GM19452 (cell line): ENCODE measurements at regions not wholly inside any gene's neighbourhood (a gene's known extent, or its start where the extent isn't known, plus 50 kb on each side); places are given as distances from the start of the nearest gene placed in this dataset.
A peak's percentile ranks its signal among the peaks of the same experiment; 100 is the strongest.

ENCODE experiments used
- ATAC-seq: cut with Tn5 transposase; IDR thresholded peaks from one replicate; pipeline ENCODE4 v1.9.1; 2021; ENCODE audit not compliant: unreplicated experiment

DNA sequence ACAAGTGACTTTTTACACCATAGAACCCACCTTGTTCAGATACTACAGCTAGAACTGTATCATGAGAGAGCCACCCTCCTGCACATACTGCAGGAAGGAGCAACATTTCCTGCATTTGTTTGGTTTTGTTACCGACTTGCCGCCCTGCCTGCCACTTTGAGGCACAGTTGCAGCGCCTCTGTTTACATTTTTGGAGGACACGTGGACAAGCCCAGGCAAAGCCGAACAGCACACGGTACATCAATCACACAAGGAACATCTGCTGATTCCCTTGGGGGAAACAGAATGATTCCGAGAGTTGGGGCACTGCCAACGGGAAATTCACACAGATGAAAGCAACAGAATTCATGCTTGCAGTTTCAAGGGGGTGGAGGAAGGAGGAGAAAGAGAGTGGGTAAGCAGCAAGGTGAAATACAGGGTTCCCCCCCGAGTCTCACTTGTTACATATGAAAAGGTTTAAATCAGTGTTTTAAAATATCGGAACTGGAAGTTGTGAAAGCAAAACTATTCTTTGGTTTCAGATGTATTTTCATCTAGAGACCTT, 110.7 kb downstream of the BTG1 start:
- ATAC-seq: peak; percentile 76

DNA sequence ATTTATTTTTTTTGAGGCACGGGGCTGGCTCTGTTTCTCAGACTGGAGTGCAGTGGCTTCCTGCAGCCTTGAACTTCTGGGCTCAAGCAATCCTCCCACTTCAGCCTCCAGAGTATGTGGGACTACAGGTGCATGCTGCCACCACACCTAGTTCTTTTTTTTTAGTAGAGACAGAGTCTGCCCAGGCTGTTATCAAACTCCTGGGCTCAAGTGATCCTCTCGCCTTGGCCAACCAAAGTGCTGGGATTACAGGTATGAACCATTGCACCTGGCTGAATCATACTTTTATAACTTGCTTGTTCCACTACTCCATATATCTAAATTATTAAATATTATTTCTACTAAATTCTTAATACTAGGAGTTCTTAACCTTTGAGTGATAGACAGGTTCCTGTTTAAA, 111.6 kb downstream of the BTG1 start:
- no peak for ATAC-seq

DNA sequence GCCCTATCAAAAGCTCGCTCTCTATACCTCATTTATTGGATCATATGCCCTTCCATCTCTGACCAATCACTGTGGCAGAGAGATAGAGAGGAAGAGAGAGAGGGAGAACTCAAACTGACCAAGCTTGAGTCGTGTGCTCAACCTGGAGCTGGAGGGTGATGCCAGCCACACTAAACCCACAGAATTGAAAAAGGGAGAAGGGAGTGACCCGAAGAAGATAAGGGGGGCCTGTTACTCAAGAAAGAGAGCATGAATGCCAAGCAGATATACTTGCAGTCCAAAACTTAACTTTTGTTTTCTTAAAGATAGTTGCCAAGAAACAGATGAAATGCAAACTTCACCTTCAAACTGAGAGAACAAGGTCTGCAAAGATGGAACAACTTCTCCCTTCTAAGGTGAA, 112.7 kb downstream of the BTG1 start:
- no peak for ATAC-seq

DNA sequence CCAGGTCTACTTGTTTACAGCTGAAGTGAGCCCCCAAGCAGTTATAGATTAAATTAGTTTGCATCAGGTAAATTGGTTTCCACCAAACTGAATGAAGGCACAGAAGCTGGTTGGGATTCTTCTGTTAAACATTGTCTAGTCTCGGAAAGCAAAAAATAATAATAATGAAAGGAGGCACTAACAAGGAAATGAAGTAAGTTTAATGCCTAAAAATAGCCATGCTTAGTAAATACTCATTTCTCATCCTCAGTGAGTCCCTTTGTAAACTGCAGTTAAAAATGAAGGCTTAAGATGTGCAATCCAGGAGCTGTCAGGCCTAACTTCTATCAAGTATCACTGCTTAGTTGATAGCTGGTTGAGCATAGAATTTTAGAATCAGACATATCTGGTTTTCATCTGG, 113.5 kb downstream of the BTG1 start:
- ATAC-seq: no peak

DNA sequence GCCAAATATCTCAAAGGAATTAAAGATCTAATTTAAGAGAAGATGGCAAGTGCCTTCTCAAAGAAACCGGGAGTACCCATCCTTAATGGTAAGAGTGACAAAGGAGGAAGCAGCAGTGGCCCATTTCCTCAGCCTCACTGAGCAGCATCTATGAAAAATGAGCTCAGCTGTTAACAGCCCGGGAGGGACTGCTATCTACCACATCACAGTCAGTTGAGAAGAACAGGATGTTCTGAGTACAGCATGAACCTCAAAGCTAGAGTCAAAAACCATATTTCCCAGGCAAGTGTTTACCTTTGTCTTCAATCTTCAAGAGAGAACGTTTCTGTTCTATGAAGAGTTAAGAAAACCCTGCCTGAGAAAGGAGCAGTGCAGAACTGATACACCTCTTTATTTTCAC, 115.0 kb downstream of the BTG1 start:
- peak; percentile 59 for ATAC-seq

DNA sequence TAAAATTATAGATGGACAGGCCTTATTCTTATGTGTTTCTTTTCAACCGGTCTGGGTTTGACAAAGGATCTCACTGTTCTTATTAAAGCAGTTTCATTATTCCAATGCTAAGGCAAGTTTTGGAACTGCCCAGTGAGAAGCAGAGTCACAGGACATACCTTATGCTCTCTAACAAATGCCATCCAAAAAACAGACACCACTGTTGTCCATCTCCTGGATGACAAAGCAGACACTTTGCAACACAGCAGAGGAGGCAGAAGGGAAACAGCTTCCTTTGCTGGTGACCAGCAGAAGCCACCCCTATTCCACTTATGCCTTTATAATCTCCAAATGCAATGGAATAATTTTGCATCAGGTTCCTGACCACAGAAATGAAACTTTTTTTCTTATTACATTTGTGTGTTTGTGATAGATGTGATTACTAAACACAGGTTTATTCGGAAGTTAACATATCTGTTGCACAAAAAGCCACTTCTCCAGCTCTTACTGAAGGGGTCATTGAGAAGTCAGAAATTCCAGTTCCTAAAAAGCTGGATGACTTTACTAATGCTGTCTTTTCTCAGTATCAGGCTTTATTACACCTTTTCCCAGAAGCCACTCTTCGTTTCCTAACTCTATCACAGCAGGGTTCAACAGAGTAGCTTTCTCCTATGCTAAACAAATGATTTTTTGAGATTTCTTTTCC, 115.6 kb downstream of the BTG1 start:
- no peak for ATAC-seq

DNA sequence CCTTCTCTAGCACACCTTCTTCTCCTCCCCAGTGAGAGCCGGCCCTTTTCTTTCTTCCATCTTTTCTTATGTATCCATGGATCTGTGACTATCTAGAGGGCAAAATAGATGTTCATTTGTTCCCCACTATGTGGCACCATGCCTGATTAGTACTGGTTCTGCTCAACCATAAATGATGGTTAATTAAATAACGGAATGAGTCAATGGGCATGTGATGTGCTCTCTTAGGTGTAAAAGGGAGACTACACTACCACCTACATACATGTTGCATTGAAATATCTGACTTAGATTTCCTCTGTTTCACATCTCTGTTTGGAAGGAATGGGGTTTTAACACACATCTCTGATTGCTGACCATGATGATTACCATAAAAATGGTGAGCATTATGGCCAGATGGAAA, 116.5 kb downstream of the BTG1 start:
- no peak for ATAC-seq

DNA sequence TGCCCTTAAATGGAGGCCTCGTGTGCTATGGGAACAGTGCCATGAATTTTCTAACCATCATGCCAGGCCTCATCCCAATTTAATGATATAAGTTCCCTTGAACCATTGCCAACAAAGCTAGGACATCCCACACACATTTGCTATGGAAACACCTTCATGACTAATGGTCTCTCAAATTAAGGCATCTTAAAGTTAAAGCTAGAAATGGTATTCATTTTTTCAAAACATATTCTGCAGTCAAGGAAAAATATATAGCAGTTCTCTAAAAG, 117.3 kb downstream of the BTG1 start:
- ATAC-seq: no peak

DNA sequence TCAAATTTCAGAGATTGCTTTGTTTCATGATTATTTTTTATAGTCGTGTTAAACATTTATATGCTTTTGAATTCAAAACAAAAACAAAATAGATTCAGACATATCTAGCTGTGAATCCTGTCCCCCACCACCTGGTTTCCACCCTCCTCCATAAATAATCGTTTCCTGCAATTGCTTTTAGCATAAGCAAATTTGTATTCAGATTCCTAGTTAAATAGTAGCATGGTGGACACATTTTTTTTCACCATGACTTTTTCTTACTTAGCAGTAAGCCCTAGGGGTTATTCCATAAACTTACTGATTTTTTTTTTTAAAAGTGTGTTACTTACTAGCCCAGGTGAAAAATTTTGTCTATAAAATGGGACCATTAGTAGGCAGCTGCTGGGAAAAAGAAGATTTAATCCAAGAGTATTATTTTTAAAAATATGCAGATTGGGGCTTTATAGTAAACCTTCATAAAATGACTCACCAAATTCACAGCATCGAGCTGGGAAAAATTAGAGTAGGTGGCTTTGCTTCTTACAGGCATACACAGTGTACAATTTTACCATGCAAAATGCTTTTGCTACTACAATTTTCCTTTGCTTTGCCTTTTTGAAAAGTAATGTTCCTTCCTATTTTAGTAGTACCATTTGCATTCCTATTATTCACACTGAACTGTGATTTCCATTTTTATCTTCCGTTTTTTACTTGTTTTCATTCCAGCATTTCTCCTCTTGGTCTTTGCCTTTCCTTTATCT, 117.8 kb downstream of the BTG1 start:
- no peak for ATAC-seq

DNA sequence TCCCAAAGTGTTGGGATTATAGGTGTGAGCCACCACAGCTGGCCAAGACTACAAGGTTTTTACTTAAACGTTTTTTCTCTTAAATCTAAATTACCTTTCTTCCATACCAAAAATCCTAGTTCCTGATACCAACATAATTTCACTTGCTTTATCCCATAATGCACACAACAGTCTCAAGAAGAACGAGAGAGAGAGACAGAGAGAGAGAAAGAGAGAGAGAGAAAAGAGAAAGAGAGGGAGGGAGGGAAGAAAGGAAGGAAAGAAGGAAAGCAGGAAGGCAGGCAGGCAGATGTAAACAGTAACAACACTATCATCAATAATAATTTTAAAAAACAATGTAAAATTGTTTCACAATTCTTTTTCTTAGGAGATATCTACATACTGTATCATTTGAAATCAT, 118.4 kb downstream of the BTG1 start:
- ATAC-seq: no peak

DNA sequence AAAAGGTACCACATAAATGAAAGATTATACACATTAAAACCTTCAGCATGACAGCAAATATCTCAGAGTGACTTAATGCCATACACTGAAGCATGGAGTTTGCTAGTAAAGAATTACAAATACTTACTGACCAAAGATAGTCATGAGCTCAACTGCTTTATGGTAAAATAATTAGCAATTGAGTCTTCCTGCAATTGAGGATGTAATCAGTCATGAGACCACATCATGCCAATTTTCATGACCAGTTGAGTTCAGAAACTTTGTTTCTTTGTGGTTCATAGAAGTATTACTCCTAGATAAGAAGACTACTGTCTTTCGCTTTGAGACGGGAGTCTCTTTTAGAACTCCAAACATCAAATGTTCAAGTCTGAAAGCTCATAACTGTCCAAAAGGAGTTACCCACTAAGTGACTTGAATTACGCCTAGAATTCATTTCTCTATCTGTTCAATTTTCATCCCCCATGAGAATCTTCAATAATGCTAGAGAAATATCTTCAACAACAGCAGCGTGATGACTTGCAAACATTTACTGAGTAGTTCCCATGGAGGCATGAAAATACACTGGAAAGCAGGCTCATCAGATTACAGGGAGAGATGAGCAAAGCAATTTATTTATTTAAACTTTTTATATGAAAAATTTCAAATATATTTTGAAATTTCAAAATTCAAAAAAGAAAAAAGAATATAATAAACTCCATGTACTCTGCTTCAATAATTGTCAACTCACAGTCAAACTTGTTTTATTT, 120.0 kb downstream of the BTG1 start:
- no peak for ATAC-seq

DNA sequence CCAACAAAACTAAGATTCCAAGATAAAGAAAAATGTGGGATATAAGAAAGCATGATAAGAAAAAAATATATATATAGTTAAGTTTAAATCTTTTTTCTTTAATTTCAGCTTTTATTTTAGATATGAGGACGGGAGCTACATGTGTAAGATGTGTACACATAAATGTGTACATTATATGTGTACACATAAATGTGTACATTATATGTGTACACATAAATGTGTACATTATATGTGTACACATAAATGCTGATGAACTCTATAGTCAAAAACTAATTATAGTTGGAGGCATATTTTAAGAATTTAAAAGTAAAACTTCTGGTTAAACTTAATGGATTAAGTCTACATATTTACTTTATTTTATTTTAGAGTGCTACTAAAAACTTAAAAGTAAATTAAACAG, 123.6 kb downstream of the BTG1 start:
- ATAC-seq: no peak

DNA sequence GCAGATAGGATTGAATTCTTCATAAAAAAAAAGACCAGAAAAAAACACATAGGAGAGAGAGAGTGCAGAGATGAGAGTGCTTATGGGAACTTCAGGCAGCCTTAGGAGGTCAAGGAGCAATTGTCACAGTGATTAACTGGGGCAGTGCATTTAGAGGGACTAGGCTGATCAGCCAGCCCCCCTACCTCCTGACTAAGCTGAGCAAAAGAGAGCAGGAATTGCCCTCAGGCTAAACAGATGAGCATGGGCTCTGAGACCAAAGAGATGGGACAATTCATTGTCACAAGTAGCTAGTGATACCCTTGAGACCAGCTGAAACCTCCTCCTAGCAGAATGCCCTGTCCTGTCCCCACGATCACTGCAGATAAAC, 124.0 kb downstream of the BTG1 start:
- no peak for ATAC-seq

DNA sequence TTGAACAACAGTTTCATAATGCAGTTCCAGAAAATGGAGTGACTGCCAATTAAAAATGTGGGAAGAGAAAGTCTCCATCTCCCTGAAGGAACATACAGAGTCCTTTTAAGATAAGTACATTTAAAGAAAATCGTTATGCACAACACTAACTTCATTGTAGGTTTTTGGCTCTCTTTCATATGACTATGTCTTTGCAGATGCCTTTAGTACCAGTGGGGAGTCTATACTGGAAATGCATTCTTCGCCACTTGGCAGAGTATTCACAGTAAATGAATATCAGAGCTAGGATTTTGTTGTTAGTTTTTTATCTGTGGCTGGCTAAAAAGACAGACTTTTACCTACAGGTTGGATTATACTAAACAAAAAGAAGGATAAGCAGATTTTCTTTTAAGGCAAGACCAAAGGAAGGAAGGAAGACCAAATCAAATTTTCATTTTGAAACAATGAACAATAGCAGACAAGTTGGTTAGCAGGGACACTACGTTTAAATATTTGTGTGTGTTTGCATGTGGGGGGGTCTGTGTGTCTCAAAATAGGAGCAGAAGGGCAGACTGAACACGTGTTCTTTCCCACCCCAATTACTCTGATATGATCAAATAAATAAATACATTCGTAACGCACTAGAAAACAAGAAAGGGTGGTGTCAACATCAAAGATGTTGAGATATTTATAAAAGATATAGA, 124.5 kb downstream of the BTG1 start:
- no peak for ATAC-seq

DNA sequence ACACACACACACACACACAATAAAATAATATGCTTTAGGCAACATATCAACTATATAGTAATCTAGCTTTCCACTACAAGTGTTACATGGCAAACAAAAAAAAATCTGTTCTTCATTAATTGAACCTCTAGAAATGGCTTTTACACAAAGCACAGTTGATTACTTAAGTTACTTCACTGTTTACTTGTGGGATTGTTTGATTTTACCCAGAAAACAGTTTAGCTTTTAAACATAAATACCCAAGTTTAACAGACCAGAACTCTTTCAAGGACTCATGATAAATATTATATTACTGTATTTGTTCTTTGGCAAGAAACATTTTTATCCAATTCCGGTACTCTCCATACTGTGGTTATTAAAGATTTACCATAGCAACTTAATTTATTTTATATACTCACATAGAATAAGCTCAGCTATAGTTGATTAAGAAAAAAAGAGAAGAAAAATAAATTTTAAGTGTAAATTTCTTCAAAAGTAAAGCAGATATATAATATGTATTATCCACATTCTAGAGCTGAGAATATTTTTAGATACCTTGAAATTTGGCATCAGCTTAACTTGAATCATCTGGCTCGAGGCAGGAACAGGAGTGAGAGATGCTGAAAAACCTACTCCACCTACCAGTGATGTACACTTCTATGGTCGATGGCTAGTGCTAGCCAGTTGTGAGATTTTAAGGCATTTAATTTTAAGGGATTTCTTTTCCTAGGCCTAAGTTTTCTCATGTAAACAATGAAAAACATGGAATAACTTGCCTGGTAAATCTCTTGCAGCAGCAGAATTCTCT, 126.0 kb downstream of the BTG1 start:
- no peak for ATAC-seq

DNA sequence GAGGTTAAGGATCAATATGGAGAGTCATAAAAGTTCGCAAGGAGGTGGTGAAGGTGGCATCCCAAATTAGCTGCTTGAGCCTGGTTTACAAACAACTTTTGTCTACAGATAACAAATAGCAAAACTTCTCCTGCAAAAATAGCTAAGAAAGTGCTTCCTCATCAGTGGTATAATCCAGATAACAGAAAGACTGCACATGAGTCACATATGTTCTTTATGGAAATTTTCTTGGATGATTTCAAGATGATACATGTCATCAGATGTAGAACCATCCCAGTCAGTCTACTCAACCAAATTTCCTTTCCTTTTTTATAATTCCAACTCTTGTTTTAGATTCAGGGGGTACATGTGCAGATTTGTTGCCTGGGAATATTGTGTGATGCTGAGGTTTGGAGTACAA, 133.0 kb downstream of the BTG1 start:
- ATAC-seq: no peak

DNA sequence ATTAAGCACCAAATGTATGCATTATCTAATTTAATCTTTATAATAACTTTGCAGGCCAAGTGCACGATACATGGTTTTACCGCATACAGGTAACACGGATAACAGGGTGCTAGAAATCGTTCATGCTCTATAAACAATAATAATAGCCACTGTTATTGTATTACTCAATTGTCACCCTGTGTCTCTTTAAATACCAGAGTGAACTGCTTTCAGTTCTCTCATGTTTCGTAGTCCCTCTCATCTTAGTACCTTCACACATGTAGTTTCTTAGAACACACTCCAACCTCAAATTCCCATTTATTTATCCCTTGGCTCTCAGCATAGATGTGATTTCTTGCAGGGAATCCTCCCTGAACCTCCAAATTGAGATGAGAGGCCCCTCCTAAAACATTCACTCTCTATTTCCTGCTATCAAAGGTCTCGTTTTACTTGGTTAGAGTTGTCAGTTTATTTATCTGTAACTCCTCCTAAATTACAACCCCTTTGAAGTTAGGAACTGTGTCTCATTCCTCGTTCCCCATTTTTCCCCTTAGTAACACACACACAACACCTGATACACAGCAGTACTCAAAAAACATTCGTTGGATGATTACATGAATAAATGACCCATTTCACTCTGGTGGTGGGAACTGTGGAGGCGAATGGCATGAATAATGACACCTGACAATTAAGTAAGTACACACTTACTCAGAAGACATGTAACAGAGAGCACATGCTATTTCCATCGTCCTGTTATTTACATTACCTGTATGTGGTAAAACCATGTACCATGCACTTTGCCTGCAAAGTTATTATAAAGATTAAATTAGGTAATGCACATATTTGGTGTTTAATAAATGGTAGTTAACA, 134.6 kb downstream of the BTG1 start:
- no peak for ATAC-seq

DNA sequence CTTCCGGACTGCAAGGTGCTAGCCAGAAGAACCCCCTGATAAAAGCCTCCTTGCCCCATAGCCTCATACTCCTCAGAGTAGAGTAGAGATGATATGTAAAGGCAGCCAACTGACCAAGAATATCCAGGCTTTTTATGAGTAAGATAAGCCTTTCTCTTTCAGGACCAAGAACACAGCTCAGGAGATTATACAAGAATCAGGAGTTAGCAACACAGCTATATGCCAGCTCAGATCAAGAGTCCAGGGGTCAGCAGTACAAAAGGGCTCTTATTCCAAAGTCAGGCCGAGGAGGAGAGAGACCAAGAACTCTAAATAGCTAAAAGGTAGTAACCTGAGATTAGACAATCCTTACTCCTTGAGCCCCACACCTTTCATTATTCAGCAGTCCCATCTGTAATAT, 135.3 kb downstream of the BTG1 start:
- no peak for ATAC-seq

DNA sequence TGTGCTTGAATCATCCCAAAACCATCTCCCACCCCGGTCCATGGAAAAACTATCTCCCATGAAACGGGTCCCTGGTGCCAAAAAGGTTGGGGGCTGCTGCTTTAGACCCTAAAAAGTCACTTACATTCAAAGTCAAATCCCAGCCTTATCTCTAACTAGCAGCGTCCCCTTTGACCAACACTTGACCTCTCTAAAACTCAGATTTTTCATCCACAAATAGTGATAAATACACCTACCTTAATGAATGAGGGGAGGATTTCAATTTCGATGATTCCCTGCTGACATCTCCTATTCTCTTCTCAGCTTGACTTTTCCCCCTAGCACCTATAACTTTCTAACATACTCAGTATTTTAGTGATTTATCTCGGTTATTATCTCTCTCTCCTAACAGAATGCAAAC, 137.3 kb downstream of the BTG1 start:
- ATAC-seq: no peak

DNA sequence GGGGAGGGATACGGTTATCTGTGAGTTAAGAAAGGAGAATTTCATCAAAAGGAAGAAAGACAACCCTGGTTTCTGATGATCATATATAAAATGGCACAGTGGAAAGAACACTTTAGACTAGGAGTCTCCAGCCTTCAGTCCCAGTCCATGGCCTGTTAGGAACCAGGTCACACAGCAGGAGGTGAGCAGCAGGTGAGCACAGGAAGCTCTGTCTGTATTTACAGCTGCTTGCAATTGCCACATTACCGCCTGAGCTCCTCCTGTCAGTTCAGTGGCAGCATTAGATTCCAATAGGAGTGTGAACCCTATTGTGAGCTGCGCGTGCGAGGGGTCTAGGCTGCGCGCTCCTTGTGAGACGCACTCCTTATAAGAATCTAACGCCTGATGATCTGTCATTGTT, 137.9 kb downstream of the BTG1 start:
- no peak for ATAC-seq
